ENCODE measurements at regions not wholly inside any gene's neighbourhood (a gene's known extent, or its start where the extent isn't known, plus 50 kb on each side); places are given as distances from the start of the nearest gene placed in this dataset.
"Not testable (repeated sequence)": the region's sequence is repeated elsewhere in the genome, so short reads cannot be mapped to it uniquely, and the experiment has no call there.

- not testable (repeated sequence) for TF ChIP-seq CTCF, POLR2A (IDR thresholded peaks at IDR 0.05)
These were observed 94.2 kb downstream of the VPREB1 start for GRCh38 chr22:22338778-22339177.

Measured in vagina (tissue), 2 donors.